Effector memory CD4-positive, alpha-beta T cell (primary cell): ENCODE measurements at regions not wholly inside any gene's neighbourhood (a gene's known extent, or its start where the extent isn't known, plus 50 kb on each side); places are given as distances from the start of the nearest gene placed in this dataset.

Experiments
- DNase-seq, 3 donors: peaks; one replicate each; pipeline ENCODE4 v3.0.0-alpha.2; 2020
- H3K27ac ChIP-seq: 2 replicates; pipeline ENCODE4 v1.7.0; 2013; ENCODE audit warnings: mild to moderate bottlenecking, low read length, moderate library complexity; ENCODE audit not compliant: insufficient read depth, poor library complexity, severe bottlenecking
- H3K27me3 ChIP-seq: replicated peaks from 2 replicates; pipeline ENCODE4 v1.7.0; 2013; ENCODE audit warnings: mild to moderate bottlenecking, low read length; ENCODE audit not compliant: insufficient read depth, control insufficient read depth, poor library complexity, severe bottlenecking
- H3K36me3 ChIP-seq: 2 replicates; pipeline ENCODE4 v1.7.0; 2013; ENCODE audit warnings: mild to moderate bottlenecking, low read length, moderate library complexity; ENCODE audit not compliant: control insufficient read depth, insufficient read depth
- H3K4me1 ChIP-seq: 2 replicates; pipeline ENCODE4 v1.7.0; 2013; ENCODE audit warnings: low read length, mild to moderate bottlenecking; ENCODE audit not compliant: control insufficient read depth, insufficient read depth, poor library complexity, severe bottlenecking
- H3K4me3 ChIP-seq: 2 replicates; pipeline ENCODE4 v1.7.0; 2013; ENCODE audit warnings: low read length, low read depth, mild to moderate bottlenecking; ENCODE audit not compliant: insufficient read depth, poor library complexity, severe bottlenecking
- H3K9me3 ChIP-seq: 2 replicates; pipeline ENCODE4 v1.7.0; 2013; ENCODE audit warnings: mild to moderate bottlenecking, low read length, moderate library complexity; ENCODE audit not compliant: control insufficient read depth

DNA sequence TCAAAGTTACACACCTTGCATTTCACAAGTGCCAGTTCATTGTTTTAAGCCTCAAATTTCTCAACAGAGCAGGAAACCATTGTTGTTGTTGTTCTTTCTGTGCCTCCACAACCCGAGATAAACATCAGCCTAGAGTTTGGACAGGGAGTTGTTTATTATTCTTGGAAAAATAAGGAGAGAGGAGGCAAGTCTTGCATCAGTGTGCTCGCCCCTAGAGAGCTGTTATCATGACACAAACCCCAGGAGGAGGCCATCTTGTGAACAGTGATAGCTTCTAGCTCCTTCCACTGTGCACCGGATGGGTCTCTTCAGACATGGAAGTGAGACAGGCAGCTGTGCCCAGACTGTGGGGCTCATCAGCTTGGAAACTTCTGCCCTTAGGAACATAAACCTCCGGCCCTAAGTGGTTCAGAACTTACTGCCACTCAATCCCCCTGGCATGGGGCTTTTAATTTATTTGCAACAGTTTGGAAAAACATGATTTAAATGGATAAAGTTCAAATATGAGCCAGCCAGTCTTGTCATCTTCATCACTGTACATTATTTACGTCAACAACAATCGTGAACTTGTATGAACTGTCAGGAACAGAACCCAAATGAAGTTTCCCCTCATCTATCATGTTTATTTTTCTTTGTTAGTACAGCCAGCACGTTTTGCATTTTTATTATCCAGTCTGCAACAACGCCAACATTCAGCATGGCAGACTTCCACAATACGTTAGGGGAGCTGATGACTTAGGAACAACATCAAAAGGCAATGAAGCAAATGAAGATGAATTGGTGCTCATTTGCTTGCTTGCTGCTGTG, 181.7 kb upstream of the S1PR3 start:
- DNase-seq: no peak

DNA sequence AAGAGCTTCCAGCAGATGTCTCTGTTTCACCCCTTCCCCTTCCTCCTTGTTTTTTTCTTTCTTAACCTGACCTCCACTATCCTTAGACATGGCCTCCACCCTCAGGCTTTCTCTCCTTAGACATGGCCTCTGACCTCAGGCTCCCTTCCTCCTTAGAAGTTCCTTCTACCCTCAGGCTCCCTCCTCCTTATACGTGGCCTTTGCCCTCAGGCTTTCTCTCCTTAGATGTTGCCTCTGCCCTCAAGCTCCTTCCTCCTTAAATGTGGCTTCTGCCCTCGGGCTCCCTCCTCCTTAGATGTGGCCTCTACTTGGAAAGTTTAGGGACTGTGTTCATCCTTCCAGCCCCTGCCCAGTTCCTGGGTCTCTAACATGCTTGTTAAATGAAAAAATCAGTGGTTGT, 180.4 kb upstream of the S1PR3 start:
- H3K27ac ChIP-seq: no peak overlapping the region
- no peaks in the 10 kb centered on the region for H3K27me3 ChIP-seq
- DNase-seq: no peak
- no peaks in the 10 kb centered on the region for H3K36me3 ChIP-seq
- H3K9me3 ChIP-seq: no peaks in the 10 kb centered on the region
- no peak overlapping the region for H3K4me3 ChIP-seq
- H3K4me1 ChIP-seq: no peaks in the 10 kb centered on the region

More for the DNA sequence above, 181.7 kb upstream of the S1PR3 start:
- no peaks in the 10 kb centered on the region for H3K9me3 ChIP-seq
- no peaks in the 10 kb centered on the region for H3K36me3 ChIP-seq
- no peak overlapping the region for H3K4me3 ChIP-seq
- H3K27me3 ChIP-seq: no peaks in the 10 kb centered on the region
- no peak overlapping the region for H3K27ac ChIP-seq
- no peaks in the 10 kb centered on the region for H3K4me1 ChIP-seq

DNA sequence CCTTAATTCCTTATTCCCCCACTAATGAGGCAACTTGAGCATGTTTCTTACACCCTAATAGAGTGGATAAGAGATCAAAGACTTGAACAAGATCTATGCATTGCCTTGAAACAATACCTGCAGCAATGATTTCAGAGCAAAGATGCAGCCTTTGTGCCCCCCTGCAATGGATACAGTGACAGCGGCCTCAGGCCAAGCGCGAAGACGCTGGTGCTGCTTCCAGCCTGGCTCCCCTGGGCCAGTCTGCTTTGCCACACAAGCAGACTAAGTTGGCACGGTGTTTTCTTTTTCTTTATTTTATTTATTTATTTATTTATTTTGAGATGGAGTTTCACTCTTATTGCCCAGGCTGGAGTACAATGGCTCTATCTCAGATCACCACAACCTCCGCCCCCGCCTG, 179.8 kb upstream of the S1PR3 start:
- Histone ChIP-seq H3K9me3 (no peaks in the 10 kb centered on the region), H3K27me3 (no peaks in the 10 kb centered on the region), H3K4me3 (no peak overlapping the region), H3K27ac (no peak overlapping the region), H3K36me3 (no peaks in the 10 kb centered on the region), H3K4me1 (no peaks in the 10 kb centered on the region)
- no peak for DNase-seq

DNA sequence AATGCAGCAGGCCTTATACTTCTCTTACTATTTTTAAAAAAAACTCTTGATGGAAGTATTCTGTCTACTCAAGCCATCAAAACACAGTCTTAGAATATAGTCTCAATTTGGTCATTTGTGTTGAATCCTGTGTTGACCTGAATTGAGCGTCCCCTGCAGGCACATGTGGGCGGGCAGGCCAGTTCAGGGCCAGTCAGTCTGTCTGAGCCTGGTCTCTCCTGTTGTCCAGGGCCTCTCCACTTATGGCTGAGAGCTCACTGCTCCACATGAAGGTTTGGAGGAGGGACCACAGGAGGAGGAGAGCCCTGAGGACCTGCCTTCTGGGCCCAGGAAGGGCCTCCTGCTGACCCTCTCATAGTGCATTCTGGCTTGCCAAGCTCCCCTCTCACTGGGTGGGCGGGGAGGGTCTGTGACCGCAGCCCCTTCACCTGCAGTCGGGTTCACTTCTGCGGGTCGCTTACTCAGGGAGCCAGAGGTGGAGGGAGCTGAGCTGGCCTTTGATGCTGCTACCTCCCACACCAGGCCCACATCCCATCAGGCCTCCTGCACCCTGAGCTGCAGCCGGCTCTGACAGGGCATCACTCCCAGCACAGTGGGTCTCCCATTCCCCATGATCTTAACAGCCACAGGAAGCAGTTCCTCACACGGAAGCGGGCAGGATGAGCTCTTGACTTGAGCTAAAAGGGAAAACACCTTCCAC, 178.2 kb upstream of the S1PR3 start:
- H3K4me3 ChIP-seq: no peak overlapping the region
- no peak for DNase-seq
- no peaks in the 10 kb centered on the region for H3K9me3 ChIP-seq
- no peak overlapping the region for H3K27ac ChIP-seq
- no peaks in the 10 kb centered on the region for H3K36me3 ChIP-seq
- H3K27me3 ChIP-seq: no peaks in the 10 kb centered on the region
- H3K4me1 ChIP-seq: no peaks in the 10 kb centered on the region

DNA sequence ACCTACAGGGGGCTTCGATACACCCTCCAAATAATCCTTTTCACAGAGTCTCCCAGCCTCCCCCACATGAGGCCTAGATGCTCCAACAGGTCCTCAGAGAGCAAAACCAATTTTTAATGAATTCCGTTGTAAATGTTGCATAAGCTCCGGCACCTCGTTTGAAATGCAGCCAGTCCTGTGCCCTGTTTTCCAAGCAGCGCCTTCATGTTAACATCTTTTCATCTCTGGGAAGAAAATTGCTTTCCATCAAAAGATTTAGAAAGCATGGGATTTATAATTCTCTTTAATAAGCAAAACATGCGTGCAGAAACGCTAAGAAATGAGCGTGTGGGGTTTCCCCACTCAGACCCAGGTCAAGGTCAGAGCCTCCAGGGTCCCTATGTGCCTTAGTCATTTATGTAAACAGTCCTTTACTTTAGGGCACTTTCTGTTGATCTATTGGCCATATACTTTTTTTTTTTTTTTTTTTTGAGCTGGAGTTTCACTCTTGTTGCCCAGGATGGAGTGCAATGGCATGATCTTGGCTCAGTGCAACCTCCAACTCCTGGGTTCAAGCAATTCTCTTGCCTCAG, 177.5 kb upstream of the S1PR3 start:
- Histone ChIP-seq H3K4me1 (no peaks in the 10 kb centered on the region), H3K4me3 (no peak overlapping the region), H3K36me3 (no peaks in the 10 kb centered on the region), H3K27ac (no peak overlapping the region), H3K9me3 (no peaks in the 10 kb centered on the region), H3K27me3 (no peaks in the 10 kb centered on the region)
- DNase-seq: no peak

DNA sequence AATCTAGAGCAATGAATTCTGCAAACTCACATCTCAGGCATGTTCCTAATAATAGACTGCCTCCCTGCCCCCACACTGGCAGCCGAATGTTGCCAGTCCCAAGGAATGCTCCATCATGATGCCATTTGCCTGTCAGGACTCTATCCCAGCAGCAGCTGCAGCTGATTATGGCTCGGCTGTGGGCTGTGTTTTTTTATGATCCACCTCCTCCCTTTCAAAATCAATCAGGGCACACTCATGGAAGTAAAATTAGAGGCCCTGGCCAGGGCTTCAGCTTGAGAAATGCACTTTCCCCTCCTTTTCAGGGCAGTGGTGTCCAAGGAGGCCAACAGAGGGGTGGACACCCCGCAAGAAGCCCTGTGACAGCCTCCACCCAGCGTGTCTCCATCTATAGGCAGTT, 176.7 kb upstream of the S1PR3 start:
- Histone ChIP-seq H3K9me3 (no peaks in the 10 kb centered on the region), H3K4me1 (no peaks in the 10 kb centered on the region), H3K36me3 (no peaks in the 10 kb centered on the region), H3K27ac (no peak overlapping the region), H3K4me3 (no peak overlapping the region), H3K27me3 (no peaks in the 10 kb centered on the region)
- no peak for DNase-seq

DNA sequence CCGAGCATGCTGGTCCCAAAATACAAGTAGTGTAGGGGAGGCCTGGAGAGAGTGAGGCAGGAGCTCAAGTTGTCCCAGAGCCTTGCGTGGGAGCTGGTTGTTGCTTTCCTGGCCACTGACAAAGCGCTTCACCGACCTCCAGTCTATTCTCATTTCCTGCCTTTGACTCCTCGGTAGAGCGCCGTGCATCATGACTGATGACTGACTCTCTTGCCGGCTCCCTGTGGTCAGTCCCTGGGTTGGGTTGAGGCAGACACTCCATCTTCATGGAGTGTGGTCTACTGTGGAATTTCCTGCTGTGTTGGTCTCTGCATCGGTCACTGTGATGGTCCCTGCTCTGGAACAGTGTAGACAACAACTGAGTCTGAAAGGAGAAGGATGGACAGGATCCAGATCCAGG, 175.1 kb upstream of the S1PR3 start:
- Histone ChIP-seq H3K4me3 (no peak overlapping the region), H3K27me3 (no peaks in the 10 kb centered on the region), H3K27ac (no peak overlapping the region), H3K36me3 (no peaks in the 10 kb centered on the region), H3K4me1 (no peaks in the 10 kb centered on the region), H3K9me3 (no peaks in the 10 kb centered on the region)
- no peak for DNase-seq

DNA sequence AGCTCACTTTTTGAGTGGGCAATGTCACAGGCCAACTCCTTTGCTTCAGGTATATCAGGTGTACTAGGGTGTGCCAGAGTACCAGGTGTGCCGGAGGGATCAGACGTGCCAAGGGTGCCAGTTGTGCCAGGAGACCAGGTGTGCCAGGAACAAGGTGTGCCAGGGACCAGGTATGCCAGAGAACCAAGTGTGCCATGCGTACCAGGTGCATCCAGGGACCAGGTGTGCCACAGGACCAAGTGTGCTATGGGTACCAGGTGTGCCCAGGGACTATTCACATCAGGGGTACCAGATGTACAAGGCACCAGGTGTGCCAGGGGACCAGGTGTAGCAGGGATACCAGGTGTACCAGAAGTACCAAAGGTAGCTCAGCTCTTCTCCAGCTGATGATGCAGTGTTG, 174.7 kb upstream of the S1PR3 start:
- no peak for DNase-seq
- Histone ChIP-seq H3K4me3 (no peak overlapping the region), H3K27ac (no peak overlapping the region), H3K9me3 (no peaks in the 10 kb centered on the region), H3K4me1 (no peaks in the 10 kb centered on the region), H3K36me3 (no peaks in the 10 kb centered on the region), H3K27me3 (no peaks in the 10 kb centered on the region)

DNA sequence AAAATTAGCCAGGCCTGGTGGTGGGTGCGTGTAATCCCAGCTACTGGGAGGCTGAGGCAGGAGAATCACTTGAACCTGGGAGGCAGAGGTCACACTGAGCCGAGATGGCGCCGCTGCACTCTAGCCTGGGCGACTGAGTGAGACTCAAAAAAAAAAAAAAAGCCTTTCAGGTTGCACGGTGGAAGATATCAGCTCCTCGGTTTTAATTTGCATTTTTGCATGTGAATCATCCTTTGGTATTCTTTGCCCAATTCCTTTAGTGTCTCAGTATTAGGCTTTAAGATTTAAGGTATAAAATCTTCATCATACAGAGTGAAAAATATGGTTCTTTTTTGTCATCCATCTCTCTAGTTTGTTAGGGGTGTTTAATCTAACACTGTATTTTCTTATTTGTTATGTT, 173.6 kb upstream of the S1PR3 start:
- no peaks in the 10 kb centered on the region for H3K4me1 ChIP-seq
- H3K36me3 ChIP-seq: no peaks in the 10 kb centered on the region
- no peak for DNase-seq
- H3K9me3 ChIP-seq: no peaks in the 10 kb centered on the region
- no peak overlapping the region for H3K4me3 ChIP-seq
- H3K27ac ChIP-seq: no peak overlapping the region
- H3K27me3 ChIP-seq: no peaks in the 10 kb centered on the region

DNA sequence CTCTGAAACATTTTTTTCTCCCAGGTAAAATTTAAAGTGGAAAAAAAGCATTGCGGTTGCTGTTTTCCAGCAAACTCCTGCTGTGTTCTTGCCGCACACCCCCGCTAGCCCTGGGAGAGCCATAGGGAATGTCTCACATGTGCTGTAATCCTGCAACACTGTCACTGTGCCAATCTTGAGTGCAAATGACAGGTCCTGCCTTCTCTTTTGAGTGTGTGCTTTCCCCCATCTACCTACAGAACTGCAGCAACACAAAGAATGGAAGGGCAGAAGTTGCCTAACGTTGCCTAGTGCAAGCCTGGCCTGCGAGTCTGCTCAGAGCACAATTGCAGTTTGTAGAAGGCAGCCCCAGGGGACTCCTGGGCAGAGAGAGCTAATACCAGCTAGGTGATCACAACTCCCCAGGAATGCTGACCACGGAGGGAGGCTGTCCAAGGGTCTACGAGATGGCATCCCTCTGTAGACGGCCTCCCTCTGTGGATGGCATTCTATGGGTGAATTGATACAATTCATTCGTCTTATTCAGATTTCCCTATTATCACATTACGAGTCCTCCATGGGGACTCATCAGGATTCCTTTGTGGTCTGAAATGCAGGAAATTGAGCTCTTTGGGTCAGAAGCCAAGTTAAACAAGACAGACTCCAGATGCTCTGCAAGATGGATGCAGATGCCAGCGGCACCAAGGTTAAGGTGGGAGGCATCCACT, 172.6 kb upstream of the S1PR3 start:
- H3K36me3 ChIP-seq: no peaks in the 10 kb centered on the region
- H3K4me3 ChIP-seq: no peak overlapping the region
- no peaks in the 10 kb centered on the region for H3K9me3 ChIP-seq
- no peak overlapping the region for H3K27ac ChIP-seq
- H3K27me3 ChIP-seq: no peaks in the 10 kb centered on the region
- H3K4me1 ChIP-seq: no peaks in the 10 kb centered on the region
- no peak for DNase-seq
